ENCODE measurements at regions not wholly inside any gene's neighbourhood (a gene's known extent, or its start where the extent isn't known, plus 50 kb on each side); places are given as distances from the start of the nearest gene placed in this dataset.

DNA sequence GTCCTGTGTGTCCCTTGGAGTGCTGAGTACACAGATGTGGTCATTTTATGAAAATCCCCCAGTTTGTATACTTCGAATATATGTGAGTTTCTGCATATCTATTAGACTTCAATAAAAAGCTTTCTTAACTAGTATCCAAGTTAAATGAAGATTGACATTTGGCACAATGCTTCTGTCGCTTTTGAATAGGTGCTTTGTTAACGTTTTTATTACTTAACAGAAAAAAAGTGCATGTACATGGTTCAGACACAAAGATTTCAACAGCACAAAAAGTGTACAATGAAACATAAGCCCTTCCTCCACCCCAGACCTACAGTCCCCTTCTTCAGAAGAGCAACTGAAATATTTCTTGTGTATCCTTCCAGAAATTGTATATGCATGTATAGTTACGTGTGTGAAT lies 427.4 kb upstream of the PROK2 start:
- TF ChIP-seq CTCF (IDR thresholded peaks at IDR 0.05; ENCODE audit: insufficient read depth, low read length, poor library complexity, severe bottlenecking) (no peak), EZH2phosphoT487 (conservative IDR thresholded peaks at IDR 0.05; ENCODE audit: low read length) (no peak)

Data from SU-DHL-6 (cell line).